T-cell (primary cell): ENCODE measurements at regions not wholly inside any gene's neighbourhood (a gene's known extent, or its start where the extent isn't known, plus 50 kb on each side); places are given as distances from the start of the nearest gene placed in this dataset.
A peak's percentile ranks its signal among the peaks of the same experiment; 100 is the strongest.
"Not testable (repeated sequence)": the region's sequence is repeated elsewhere in the genome, so short reads cannot be mapped to it uniquely, and the experiment has no call there.

Source experiments
- ATAC-seq, 4 experiments: fragments of 200-7000 bp in 3 of 4; fragments of 150-1000 bp in 1 of 4; cut with Tn5 transposase; replicated peaks in 1 of 4; 1 replicate in 3 of 4; 2 replicates in 1 of 4; pipeline ENCODE4 v1.10.0; 2021; ENCODE audit warnings: moderate library complexity in 3 of 4, mild to moderate bottlenecking in 2 of 4, moderate number of reproducible peaks in 1 of 4
- CTCF ChIA-PET, 2 donors: fragments of 300-600 bp; sonication (Branson Sonifier 250); formaldehyde crosslinking; loops; one replicate each; lab custom pipeline; 2022; ENCODE audit warnings: antibody characterized with exemption in 2 of 2; lab: Charles Lee
- POLR2A ChIA-PET, 2 donors: fragments of 300-600 bp; sonication (Branson Sonifier 250); formaldehyde crosslinking; loops; one replicate each; lab custom pipeline; 2022; ENCODE audit warnings: antibody characterized with exemption in 2 of 2; lab: Charles Lee
- DNase-seq, 35 experiments: peaks; one replicate each; pipeline versions ENCODE4 v3.0.0 to v3.0.0-alpha.2; 2013 to 2023
- H3K27ac ChIP-seq: one replicate; pipeline ENCODE4 v1.5.1; 2013; ENCODE audit warnings: low read length
- H3K27me3 ChIP-seq, 2 experiments: replicated peaks in 1 of 2; 1 replicate in 1 of 2; 2 replicates in 1 of 2; pipeline versions ENCODE4 v1.6.1 to v1.7.0; 2013; ENCODE audit warnings: low read length in 1 of 2, mixed read lengths in 1 of 2; ENCODE audit not compliant: control insufficient read depth in 2 of 2, insufficient read depth in 2 of 2; ENCODE audit errors: extremely low read depth in 1 of 2
- H3K36me3 ChIP-seq, 2 donors: 1 replicate in 1 of 2; 2 replicates in 1 of 2; pipeline versions ENCODE4 v1.6.1 to v1.7.0; 2013; ENCODE audit warnings: low read length in 1 of 2; ENCODE audit not compliant: control insufficient read depth in 2 of 2, insufficient read depth in 1 of 2; ENCODE audit errors: extremely low read depth in 1 of 2
- H3K4me1 ChIP-seq, 2 experiments: 1 replicate in 1 of 2; 2 replicates in 1 of 2; pipeline versions ENCODE4 v1.6.1 to v1.7.0; 2013; ENCODE audit warnings: low read length in 2 of 2, mixed read lengths in 1 of 2; ENCODE audit not compliant: insufficient read depth in 2 of 2, control insufficient read depth in 1 of 2; ENCODE audit errors: extremely low read depth in 1 of 2
- H3K4me3 ChIP-seq, 2 donors: 1 replicate in 1 of 2; 2 replicates in 1 of 2; pipeline versions ENCODE4 v1.5.1 to v1.7.0; 2013; ENCODE audit warnings: mild to moderate bottlenecking in 2 of 2, low read length in 1 of 2, moderate library complexity in 1 of 2; ENCODE audit not compliant: control insufficient read depth in 1 of 2; ENCODE audit errors: extremely low read depth in 1 of 2
- H3K9me3 ChIP-seq: 2 replicates; pipeline ENCODE4 v1.7.0; 2013
- H3K27ac Mint-ChIP-seq, 2 donors: one replicate each; pipeline ENCODE4 v1.8.0; 2020 to 2021; ENCODE audit warnings: mild to moderate bottlenecking in 2 of 2, mixed read lengths in 2 of 2
- H3K27me3 Mint-ChIP-seq, 2 donors: one replicate each; pipeline ENCODE4 v1.8.0; 2021 to 2022; ENCODE audit warnings: mixed read lengths in 2 of 2
- H3K36me3 Mint-ChIP-seq: one replicate; pipeline ENCODE4 v1.8.0; 2021; ENCODE audit warnings: mixed read lengths
- H3K4me1 Mint-ChIP-seq, 3 donors: one replicate each; pipeline ENCODE4 v1.8.0; 2020 to 2022; ENCODE audit warnings: mixed read lengths in 3 of 3, mild to moderate bottlenecking in 1 of 3
- H3K4me3 Mint-ChIP-seq, 3 donors: one replicate each; pipeline ENCODE4 v1.8.0; 2020 to 2022; ENCODE audit warnings: mild to moderate bottlenecking in 3 of 3, mixed read lengths in 3 of 3, moderate library complexity in 3 of 3
- H3K9me3 Mint-ChIP-seq, 3 donors: one replicate each; pipeline ENCODE4 v1.8.0; 2020 to 2022; ENCODE audit warnings: mixed read lengths in 3 of 3
- WGBS: methylation state at CpG from one replicate; pipeline ENCODE4 v1.1.5; 2013; ENCODE audit warnings: missing lambda C conversion rate; ENCODE audit not compliant: insufficient coverage; 5-methylcytosine and 5-hydroxymethylcytosine counted together

DNA sequence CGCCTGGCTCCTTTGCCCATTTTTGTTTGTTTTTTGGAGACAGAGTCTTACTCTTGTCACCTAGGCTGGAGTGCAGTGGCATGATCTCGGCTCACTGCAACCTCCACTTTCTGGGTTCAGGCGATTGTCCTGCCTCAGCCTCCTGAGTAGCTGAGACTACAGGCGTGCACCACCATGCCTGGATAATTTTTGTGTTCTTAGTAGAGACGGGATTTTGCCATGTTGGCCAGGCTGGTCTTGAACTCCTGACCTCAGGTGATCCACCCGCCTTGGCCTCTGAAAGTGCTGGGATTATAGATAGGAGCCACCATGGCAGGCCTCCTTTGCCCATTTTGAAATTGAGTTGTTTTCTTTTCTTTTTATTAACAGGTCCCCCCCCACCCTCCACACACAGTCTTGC is 89.4 kb upstream of the TPTE start:
- H3K27me3 Mint-ChIP-seq, H3K9me3 Mint-ChIP-seq, CTCF ChIA-PET, H3K27ac ChIP-seq, DNase-seq, H3K27me3 ChIP-seq, H3K27ac Mint-ChIP-seq, H3K4me3 Mint-ChIP-seq, H3K4me1 ChIP-seq, POLR2A ChIA-PET, ATAC-seq, H3K36me3 Mint-ChIP-seq, H3K4me1 Mint-ChIP-seq, H3K36me3 ChIP-seq, H3K9me3 ChIP-seq: not testable (repeated sequence)
- 60% methylated on average over 6 of the region's 6 CpGs for WGBS
- peak overlapping the region in 1 of 2 donors; percentile 0 for H3K4me3 ChIP-seq

DNA sequence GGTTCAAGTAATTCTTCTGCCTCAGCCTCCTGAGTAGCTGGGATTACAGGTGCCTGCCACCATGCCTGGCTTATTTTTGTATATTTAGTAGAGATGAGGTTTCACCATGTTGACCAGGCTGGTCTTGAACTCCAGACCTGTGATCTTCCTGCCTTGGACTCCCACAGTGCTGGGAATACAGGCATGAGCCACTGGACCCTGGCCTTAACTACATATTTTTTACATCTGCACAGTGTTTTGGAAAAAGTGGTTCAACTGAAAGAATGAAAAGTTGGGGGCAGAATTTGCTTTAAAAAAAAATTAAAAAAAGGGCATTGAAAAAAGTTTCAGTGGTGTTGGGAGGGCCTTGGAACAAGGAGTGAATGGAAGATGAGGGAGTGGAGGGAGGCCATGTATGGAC is 88.9 kb upstream of the TPTE start:
- H3K4me3 ChIP-seq, H3K27ac ChIP-seq, H3K9me3 ChIP-seq, DNase-seq, POLR2A ChIA-PET, H3K36me3 Mint-ChIP-seq, H3K36me3 ChIP-seq, H3K4me1 Mint-ChIP-seq, ATAC-seq, H3K27me3 Mint-ChIP-seq, H3K4me1 ChIP-seq, H3K27me3 ChIP-seq, H3K4me3 Mint-ChIP-seq, CTCF ChIA-PET, H3K27ac Mint-ChIP-seq, H3K9me3 Mint-ChIP-seq: not testable (repeated sequence)

DNA sequence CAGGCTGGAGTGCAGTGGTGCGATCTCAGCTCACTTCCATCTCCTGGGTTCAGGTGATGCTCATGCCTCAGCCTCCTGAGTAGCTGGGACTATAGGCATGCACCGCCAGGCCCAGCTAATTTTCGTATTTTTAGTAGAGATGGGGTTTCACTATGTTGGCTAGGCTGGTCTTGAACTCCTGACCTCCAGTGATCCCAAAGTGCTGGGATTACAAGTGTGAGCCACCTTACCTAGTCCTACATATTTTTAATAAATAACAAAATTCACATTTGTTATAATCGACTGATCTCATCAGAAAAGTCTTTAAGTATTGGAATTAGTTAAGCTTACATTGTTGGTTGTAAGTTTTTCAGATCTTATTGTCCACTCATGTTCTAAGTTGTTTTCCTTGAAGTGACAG is 83.4 kb upstream of the TPTE start:
- CTCF ChIA-PET, H3K36me3 ChIP-seq, H3K9me3 ChIP-seq, H3K36me3 Mint-ChIP-seq, H3K4me3 Mint-ChIP-seq, H3K4me3 ChIP-seq, ATAC-seq, H3K27me3 Mint-ChIP-seq, H3K4me1 Mint-ChIP-seq, H3K9me3 Mint-ChIP-seq, H3K27ac ChIP-seq, POLR2A ChIA-PET, H3K27me3 ChIP-seq, DNase-seq, H3K27ac Mint-ChIP-seq, H3K4me1 ChIP-seq: not testable (repeated sequence)
- 36% methylated on average over 2 of the region's 4 CpGs for WGBS

DNA sequence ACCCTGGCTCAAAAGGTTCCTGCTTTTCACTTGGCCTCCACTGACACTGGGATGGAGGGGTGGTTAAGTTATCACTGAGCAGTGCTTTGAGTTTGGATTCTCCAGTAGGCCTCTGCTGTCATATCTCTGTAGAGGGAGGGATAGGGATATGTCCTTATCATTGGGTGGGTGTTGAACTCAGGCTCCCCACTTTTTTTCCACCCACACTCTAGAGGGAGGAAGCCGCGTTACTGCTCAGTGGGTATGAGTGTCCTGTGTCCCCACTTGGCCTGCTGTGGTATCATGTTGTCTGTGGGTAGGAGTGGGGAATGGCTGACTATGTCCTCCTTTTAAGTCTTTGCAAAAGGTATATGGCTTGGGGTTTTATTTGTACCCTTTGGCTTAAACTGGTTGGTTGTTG is 80.7 kb upstream of the TPTE start:
- DNase-seq, H3K27ac ChIP-seq, H3K27ac Mint-ChIP-seq, H3K27me3 Mint-ChIP-seq, H3K36me3 ChIP-seq, H3K9me3 ChIP-seq, H3K36me3 Mint-ChIP-seq, H3K27me3 ChIP-seq, H3K4me1 Mint-ChIP-seq, H3K4me1 ChIP-seq, H3K4me3 Mint-ChIP-seq, POLR2A ChIA-PET, CTCF ChIA-PET, H3K9me3 Mint-ChIP-seq, H3K4me3 ChIP-seq: not testable (repeated sequence)
- 90% methylated on average over 2 of the region's 2 CpGs for WGBS
- ATAC-seq = peak in 2 of 4 experiments; percentile 21 to 55

DNA sequence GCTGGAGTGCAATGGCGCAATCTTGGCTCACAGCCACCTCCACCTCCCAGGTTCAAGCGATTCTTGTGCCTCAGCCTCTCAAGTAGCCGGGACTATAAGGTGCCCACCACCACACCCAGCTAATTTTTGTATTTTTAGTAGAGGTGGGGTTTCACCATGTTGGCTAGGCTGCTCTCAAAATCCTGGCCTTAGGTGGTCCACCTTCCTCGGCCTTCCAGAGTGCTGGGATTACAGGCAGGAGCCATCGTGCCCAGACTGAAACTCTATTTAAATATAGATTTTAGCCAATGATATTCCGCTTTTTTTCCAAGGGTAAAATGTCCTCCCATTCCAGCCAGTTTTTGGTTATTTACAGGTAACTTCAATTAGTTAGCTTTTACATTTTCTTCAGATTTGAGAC is 79.4 kb upstream of the TPTE start:
- H3K36me3 Mint-ChIP-seq, H3K27ac Mint-ChIP-seq, H3K27ac ChIP-seq, POLR2A ChIA-PET, DNase-seq, H3K4me3 ChIP-seq, H3K36me3 ChIP-seq, H3K4me3 Mint-ChIP-seq, ATAC-seq, H3K4me1 ChIP-seq, CTCF ChIA-PET, H3K27me3 ChIP-seq, H3K4me1 Mint-ChIP-seq, H3K27me3 Mint-ChIP-seq: not testable (repeated sequence)
- no CpG with 5 or more reads among the region's 6 CpGs for WGBS
- peaks cover 10% of the 10 kb centered on the region for H3K9me3 ChIP-seq
- peaks cover 5 to 12% (median 7%) of the 10 kb centered on the region in 3 donors for H3K9me3 Mint-ChIP-seq

DNA sequence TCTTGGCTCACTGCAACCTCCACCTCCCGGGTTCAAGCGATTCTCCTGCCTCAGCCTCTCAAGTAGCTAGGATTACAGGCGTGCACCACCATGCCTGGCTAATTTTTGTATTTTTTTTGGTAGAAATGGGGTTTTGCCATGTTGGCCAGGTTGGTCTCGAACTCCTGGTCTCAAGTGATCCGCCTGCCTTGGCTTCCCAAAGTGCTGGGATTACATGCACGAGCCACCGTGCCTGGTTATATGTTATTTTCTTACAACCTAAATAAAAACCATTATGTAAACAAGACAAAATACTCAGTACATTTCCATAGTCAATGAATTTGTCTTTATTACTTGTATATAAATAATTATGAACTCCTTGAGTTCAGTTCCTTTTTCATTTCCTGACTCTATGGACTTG is 75.7 kb upstream of the TPTE start:
- ATAC-seq, H3K4me1 Mint-ChIP-seq: not testable (repeated sequence)

DNA sequence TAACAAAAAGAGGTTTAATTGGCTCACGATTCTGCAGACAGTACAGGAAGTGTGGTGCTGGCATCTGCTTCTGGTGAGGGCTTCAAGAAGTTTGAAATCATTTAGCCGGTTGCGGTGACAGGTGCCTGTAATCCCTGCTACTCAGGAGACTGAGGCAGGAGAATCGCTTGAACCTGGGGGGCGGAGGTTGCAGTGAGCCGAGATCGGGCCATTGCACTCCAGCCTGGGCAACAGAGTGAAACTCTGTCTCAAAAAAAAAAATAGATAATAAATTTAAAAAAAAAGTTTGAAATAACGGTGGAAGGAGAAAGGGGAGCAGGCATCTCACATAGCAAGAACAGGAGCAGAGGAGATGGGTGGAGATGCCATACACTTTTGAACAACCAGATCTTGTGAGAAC is 71.9 kb upstream of the TPTE start:
- H3K27ac Mint-ChIP-seq, H3K4me1 ChIP-seq, ATAC-seq, H3K27me3 ChIP-seq, H3K27ac ChIP-seq, H3K4me1 Mint-ChIP-seq, H3K27me3 Mint-ChIP-seq, H3K36me3 Mint-ChIP-seq, DNase-seq, H3K36me3 ChIP-seq, H3K4me3 Mint-ChIP-seq, CTCF ChIA-PET, H3K4me3 ChIP-seq: not testable (repeated sequence)
- peaks cover 10% of the 10 kb centered on the region for H3K9me3 ChIP-seq
- POLR2A ChIA-PET = interaction anchor here in 1 of 2 donors (0.6 kb wide), 1 partner anchor 19 kb away, joined by 4 read pairs; no protein-coding TSS in a partner anchor
- WGBS = 90% methylated on average over 6 of the region's 8 CpGs
- H3K9me3 Mint-ChIP-seq = peaks cover 5 to 27% (median 19%) of the 10 kb centered on the region in 3 donors

More for the DNA sequence above, 75.7 kb upstream of the TPTE start:
- H3K27ac ChIP-seq, H3K27me3 Mint-ChIP-seq, POLR2A ChIA-PET, H3K36me3 ChIP-seq, H3K27ac Mint-ChIP-seq, H3K9me3 ChIP-seq, H3K4me3 ChIP-seq, H3K4me1 ChIP-seq, H3K36me3 Mint-ChIP-seq, DNase-seq, H3K27me3 ChIP-seq, CTCF ChIA-PET, H3K4me3 Mint-ChIP-seq: not testable (repeated sequence)
- WGBS = 40% methylated on average over 2 of the region's 7 CpGs
- peaks cover 5 to 12% (median 7%) of the 10 kb centered on the region in 3 donors for H3K9me3 Mint-ChIP-seq
